Gastrocnemius medialis (tissue), 4 donors: ENCODE measurements at regions not wholly inside any gene's neighbourhood (a gene's known extent, or its start where the extent isn't known, plus 50 kb on each side); places are given as distances from the start of the nearest gene placed in this dataset.

Experiments
- ATAC-seq, 2 donors: fragments of 150-250 bp; one replicate each; pipeline ENCODE4 v1.9.1; 2016
- DNase-seq, 2 donors: peaks; one replicate each; pipeline ENCODE4 v3.0.0-alpha.2; 2019
- H3K27ac ChIP-seq, 4 donors: fragments of 200-600 bp; sonication (generic); 1 replicate in 1 of 4; 2 replicates in 3 of 4; pipeline ENCODE4 v1.5.1; 2016 to 2018; ENCODE audit warnings: mild to moderate bottlenecking in 2 of 4, moderate library complexity in 1 of 4
- H3K27me3 ChIP-seq, 3 donors: fragments of 200-600 bp; sonication (generic) in 2 of 3; 1 replicate in 1 of 3; 2 replicates in 2 of 3; pipeline versions ENCODE4 v1.5.1 to v1.6.0; 2016 to 2019; ENCODE audit warnings: mild to moderate bottlenecking in 1 of 3, moderate library complexity in 1 of 3
- H3K36me3 ChIP-seq, 2 donors: fragments of 200-600 bp; sonication (generic) in 1 of 2; one replicate each; pipeline ENCODE4 v1.5.1; 2017 to 2018
- H3K4me1 ChIP-seq, 2 donors: fragments of 200-600 bp; sonication (generic) in 1 of 2; one replicate each; pipeline ENCODE4 v1.5.1; 2016 to 2017; ENCODE audit warnings: mild to moderate bottlenecking in 2 of 2
- H3K4me3 ChIP-seq, 4 donors: fragments of 200-600 bp; sonication (generic) in 3 of 4; 1 replicate in 1 of 4; 2 replicates in 3 of 4; pipeline ENCODE4 v1.5.1; 2016 to 2019; ENCODE audit warnings: mild to moderate bottlenecking in 2 of 4
- H3K9me3 ChIP-seq, 3 donors: fragments of 200-600 bp; sonication (generic) in 2 of 3; 1 replicate in 1 of 3; 2 replicates in 2 of 3; pipeline ENCODE4 v1.5.1; 2016 to 2019
- CTCF ChIP-seq, 5 experiments: fragments of 450-650 bp in 3 of 5; fragments of 200-600 bp in 2 of 5; sonication (generic) in 2 of 5; IDR thresholded peaks in 4 of 5; conservative IDR thresholded peaks in 1 of 5; 1 replicate in 4 of 5; 2 replicates in 1 of 5; pipeline ENCODE4 v1.5.1; 2016 to 2019; ENCODE audit warnings: antibody characterized with exemption in 5 of 5, mild to moderate bottlenecking in 3 of 5, moderate library complexity in 3 of 5
- POLR2A ChIP-seq, 2 donors: fragments of 450-650 bp; IDR thresholded peaks; one replicate each; pipeline ENCODE4 v1.6.1; 2017; ENCODE audit warnings: antibody characterized with exemption in 2 of 2, mild to moderate bottlenecking in 2 of 2, moderate library complexity in 2 of 2
- in situ Hi-C, 4 donors: fragments of 200-750 bp; cut with MboI; loops; one replicate each; pipeline versions ENCODE4 v1.15.0 to v1.8.0; 2017; ENCODE audit warnings: low sequenced_read_pairs in 4 of 4
- intact Hi-C: fragments of 100-400 bp; cut with DNase I; formaldehyde crosslinking; loops from one replicate; pipeline ENCODE4 v1.15.1; 2023; ENCODE audit warnings: low total_unique reads

GRCh38 chr18:40915724-40916123 lies 1039.3 kb upstream of the PIK3C3 start:
- ATAC-seq, result no peak
- Histone ChIP-seq H3K27me3 (no peaks in the 10 kb centered on the region), H3K27ac (no peak overlapping the region), H3K36me3 (no peaks in the 10 kb centered on the region), H3K4me1 (no peaks in the 10 kb centered on the region), H3K9me3 (no peaks in the 10 kb centered on the region), H3K4me3 (no peak overlapping the region)
- intact Hi-C loops, result no loop called here
- TF ChIP-seq POLR2A (IDR thresholded peaks at IDR 0.05), result no peak
- TF ChIP-seq CTCF (IDR thresholded peaks at IDR 0.05 in 4 of 5, conservative IDR thresholded peaks at IDR 0.05 in 1 of 5), result no peak
- no peak for DNase-seq
- in situ Hi-C loops, result no loop called here

GRCh38 chr18:40911582-40912254 lies 1043.3 kb upstream of the PIK3C3 start:
- no peaks in the 10 kb centered on the region for H3K36me3 ChIP-seq
- ATAC-seq, result no peak
- TF ChIP-seq POLR2A (IDR thresholded peaks at IDR 0.05) (no peak), CTCF (IDR thresholded peaks at IDR 0.05 in 4 of 5, conservative IDR thresholded peaks at IDR 0.05 in 1 of 5) (no peak)
- no peak overlapping the region for H3K27ac ChIP-seq
- intact Hi-C loops, result no loop called here
- H3K9me3 ChIP-seq, result no peaks in the 10 kb centered on the region
- H3K4me3 ChIP-seq, result no peak overlapping the region
- H3K27me3 ChIP-seq, result no peaks in the 10 kb centered on the region
- DNase-seq, result no peak
- in situ Hi-C loops, result no loop called here
- no peaks in the 10 kb centered on the region for H3K4me1 ChIP-seq

GRCh38 chr18:40911041-40911440 lies 1044.0 kb upstream of the PIK3C3 start:
- in situ Hi-C loops, result no loop called here
- Histone ChIP-seq H3K36me3 (no peaks in the 10 kb centered on the region), H3K9me3 (no peaks in the 10 kb centered on the region), H3K4me3 (no peak overlapping the region), H3K27me3 (no peaks in the 10 kb centered on the region), H3K27ac (no peak overlapping the region), H3K4me1 (no peaks in the 10 kb centered on the region)
- intact Hi-C loops, result no loop called here
- no peak for DNase-seq
- TF ChIP-seq CTCF (IDR thresholded peaks at IDR 0.05 in 4 of 5, conservative IDR thresholded peaks at IDR 0.05 in 1 of 5) (no peak), POLR2A (IDR thresholded peaks at IDR 0.05) (no peak)
- ATAC-seq, result no peak

GRCh38 chr18:40907842-40908241 lies 1047.2 kb upstream of the PIK3C3 start:
- Histone ChIP-seq H3K27me3 (no peaks in the 10 kb centered on the region), H3K36me3 (no peaks in the 10 kb centered on the region), H3K9me3 (no peaks in the 10 kb centered on the region), H3K4me1 (no peaks in the 10 kb centered on the region), H3K4me3 (no peak overlapping the region), H3K27ac (no peak overlapping the region)
- in situ Hi-C loops, result no loop called here
- DNase-seq (no peak), ATAC-seq (no peak)
- intact Hi-C loops, result no loop called here
- no peak for TF ChIP-seq CTCF (IDR thresholded peaks at IDR 0.05 in 4 of 5, conservative IDR thresholded peaks at IDR 0.05 in 1 of 5)

- no peak overlapping the region for H3K4me3 ChIP-seq
- no peak for ATAC-seq
- no peaks in the 10 kb centered on the region for H3K36me3 ChIP-seq
- H3K9me3 ChIP-seq, result no peaks in the 10 kb centered on the region
- H3K27me3 ChIP-seq, result no peaks in the 10 kb centered on the region
- H3K27ac ChIP-seq, result no peak overlapping the region
- intact Hi-C loops, result no loop called here
- no peak for DNase-seq
- TF ChIP-seq POLR2A (IDR thresholded peaks at IDR 0.05), result no peak
- H3K4me1 ChIP-seq, result no peaks in the 10 kb centered on the region
- in situ Hi-C loops, result no loop called here
These were observed 1050.7 kb upstream of the PIK3C3 start for GRCh38 chr18:40904295-40904694.
